HFFc6 (cell line): ENCODE measurements at regions not wholly inside any gene's neighbourhood (a gene's known extent, or its start where the extent isn't known, plus 50 kb on each side); places are given as distances from the start of the nearest gene placed in this dataset.
"Not testable (repeated sequence)": the region's sequence is repeated elsewhere in the genome, so short reads cannot be mapped to it uniquely, and the experiment has no call there.

Experiments
- DNase-seq: peaks from one replicate; pipeline ENCODE4 v3.0.0-alpha.2; 2018
- H3K27ac Mint-ChIP-seq: 2 replicates; pipeline ENCODE4 v1.8.0; 2020; ENCODE audit warnings: mild to moderate bottlenecking, mixed read lengths
- H3K27me3 Mint-ChIP-seq: 2 replicates; pipeline ENCODE4 v1.8.0; 2021; ENCODE audit warnings: mild to moderate bottlenecking, moderate library complexity, mixed read lengths; ENCODE audit not compliant: insufficient read depth
- H3K36me3 Mint-ChIP-seq: 2 replicates; pipeline ENCODE4 v1.8.0; 2021; ENCODE audit warnings: low read depth, mixed read lengths
- H3K4me1 Mint-ChIP-seq: 2 replicates; pipeline ENCODE4 v1.8.0; 2020; ENCODE audit warnings: low read depth, mixed read lengths
- H3K4me3 Mint-ChIP-seq: 2 replicates; pipeline ENCODE4 v1.8.0; 2020; ENCODE audit warnings: mild to moderate bottlenecking, moderate library complexity, mixed read lengths
- H3K9me3 Mint-ChIP-seq: 2 replicates; pipeline ENCODE4 v1.8.0; 2020; ENCODE audit warnings: mild to moderate bottlenecking, mixed read lengths
- TF ChIP-seq, protein P1 (sequence below): fragments of 200-600 bp; sonication (generic); IDR thresholded peaks from 2 replicates; pipeline ENCODE4 v1.5.0; 2021; ENCODE audit warnings: antibody characterized with exemption, mild to moderate bottlenecking

DNA sequence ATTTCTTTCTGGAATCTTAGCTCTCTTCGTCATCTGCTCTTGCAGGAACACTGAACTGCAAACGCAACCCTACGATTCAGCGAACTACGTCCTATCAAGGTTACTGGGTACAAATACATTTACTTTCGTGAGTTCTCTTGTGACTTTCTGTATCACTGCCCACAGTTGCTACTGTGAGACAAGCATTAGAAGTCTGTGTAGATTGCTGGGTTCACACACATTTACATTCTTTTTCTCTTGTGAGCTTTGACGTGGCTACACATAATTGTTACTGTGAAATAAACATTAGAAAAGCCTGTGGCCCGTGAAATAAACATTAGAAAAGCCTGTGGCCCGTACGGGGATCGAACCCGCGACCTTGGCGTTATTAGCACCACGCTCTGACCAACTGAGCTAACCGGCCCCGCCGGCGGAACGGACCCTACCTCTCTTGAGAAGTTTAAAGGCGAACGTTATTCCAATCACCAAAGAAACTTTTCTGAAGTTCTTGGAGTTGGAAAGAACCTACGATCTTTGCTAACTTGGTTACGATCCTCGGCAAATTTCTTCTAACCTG is 61.2 kb upstream of the ZNF322 start:
- H3K4me1 Mint-ChIP-seq, H3K27ac Mint-ChIP-seq, H3K27me3 Mint-ChIP-seq, DNase-seq, H3K36me3 Mint-ChIP-seq, H3K9me3 Mint-ChIP-seq, H3K4me3 Mint-ChIP-seq: not testable (repeated sequence)

- H3K4me3 Mint-ChIP-seq, H3K27ac Mint-ChIP-seq: not testable (repeated sequence)
Observed at GRCh38 chr6:26730019-26730766, 70.6 kb upstream of the ZNF322 start.

GRCh38 chr6:26734776-26735472 is 75.4 kb upstream of the ZNF322 start:
- H3K4me3 Mint-ChIP-seq, H3K27me3 Mint-ChIP-seq, H3K4me1 Mint-ChIP-seq, DNase-seq, H3K36me3 Mint-ChIP-seq, H3K9me3 Mint-ChIP-seq, H3K27ac Mint-ChIP-seq: not testable (repeated sequence)

More at GRCh38 chr6:26730019-26730766, 70.6 kb upstream of the ZNF322 start:
- not testable (repeated sequence) for H3K36me3 Mint-ChIP-seq, H3K27me3 Mint-ChIP-seq, H3K4me1 Mint-ChIP-seq, DNase-seq, H3K9me3 Mint-ChIP-seq

- H3K9me3 Mint-ChIP-seq, result no peaks in the 10 kb centered on the region; the same call in 1 of the 2 replicates
- peaks cover 9% of the 10 kb centered on the region for H3K4me1 Mint-ChIP-seq
- H3K27me3 Mint-ChIP-seq, result peaks cover 9% of the 10 kb centered on the region
- TF ChIP-seq, protein P1, sequence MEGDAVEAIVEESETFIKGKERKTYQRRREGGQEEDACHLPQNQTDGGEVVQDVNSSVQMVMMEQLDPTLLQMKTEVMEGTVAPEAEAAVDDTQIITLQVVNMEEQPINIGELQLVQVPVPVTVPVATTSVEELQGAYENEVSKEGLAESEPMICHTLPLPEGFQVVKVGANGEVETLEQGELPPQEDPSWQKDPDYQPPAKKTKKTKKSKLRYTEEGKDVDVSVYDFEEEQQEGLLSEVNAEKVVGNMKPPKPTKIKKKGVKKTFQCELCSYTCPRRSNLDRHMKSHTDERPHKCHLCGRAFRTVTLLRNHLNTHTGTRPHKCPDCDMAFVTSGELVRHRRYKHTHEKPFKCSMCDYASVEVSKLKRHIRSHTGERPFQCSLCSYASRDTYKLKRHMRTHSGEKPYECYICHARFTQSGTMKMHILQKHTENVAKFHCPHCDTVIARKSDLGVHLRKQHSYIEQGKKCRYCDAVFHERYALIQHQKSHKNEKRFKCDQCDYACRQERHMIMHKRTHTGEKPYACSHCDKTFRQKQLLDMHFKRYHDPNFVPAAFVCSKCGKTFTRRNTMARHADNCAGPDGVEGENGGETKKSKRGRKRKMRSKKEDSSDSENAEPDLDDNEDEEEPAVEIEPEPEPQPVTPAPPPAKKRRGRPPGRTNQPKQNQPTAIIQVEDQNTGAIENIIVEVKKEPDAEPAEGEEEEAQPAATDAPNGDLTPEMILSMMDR, result no peak
- H3K4me3 Mint-ChIP-seq, result no peak overlapping the region
- no peaks in the 10 kb centered on the region for H3K36me3 Mint-ChIP-seq
- no peak overlapping the region for H3K27ac Mint-ChIP-seq
- DNase-seq, result no peak
Observed at GRCh38 chr6:26739811-26740210, 80.3 kb upstream of the ZNF322 start.

GRCh38 chr6:26743157-26743821 is 83.7 kb upstream of the ZNF322 start:
- Mint-ChIP-seq H3K36me3 (peaks cover 5% of the 10 kb centered on the region; the same call in 1 of the 2 replicates), H3K27ac (no peak overlapping the region), H3K4me3 (peak overlapping the region; percentile 80), H3K4me1 (peaks cover 14% of the 10 kb centered on the region), H3K27me3 (peaks cover 21% of the 10 kb centered on the region), H3K9me3 (peaks cover 5% of the 10 kb centered on the region; the same call in 1 of the 2 replicates)
- TF ChIP-seq, protein P1, result no peak
- peak; percentile 89 for DNase-seq

- Mint-ChIP-seq H3K27me3 (peaks cover 25% of the 10 kb centered on the region), H3K9me3 (peaks cover 5% of the 10 kb centered on the region; the same call in 1 of the 2 replicates), H3K36me3 (peaks cover 5% of the 10 kb centered on the region; the same call in 1 of the 2 replicates), H3K4me1 (peaks cover 14% of the 10 kb centered on the region), H3K27ac (no peak overlapping the region), H3K4me3 (peak overlapping the region; percentile 80)
- TF ChIP-seq, protein P1, result no peak
- DNase-seq, result no peak
Observed at GRCh38 chr6:26743941-26744699, 84.6 kb upstream of the ZNF322 start.

GRCh38 chr6:26744837-26745282 is 85.3 kb upstream of the ZNF322 start:
- H3K9me3 Mint-ChIP-seq, H3K36me3 Mint-ChIP-seq, H3K27ac Mint-ChIP-seq, DNase-seq: not testable (repeated sequence)
- H3K27me3 Mint-ChIP-seq, result peaks cover 26% of the 10 kb centered on the region
- H3K4me3 Mint-ChIP-seq, result peak overlapping the region; percentile 80; the same call in 1 of the 2 replicates
- H3K4me1 Mint-ChIP-seq, result peaks cover 14% of the 10 kb centered on the region

DNA sequence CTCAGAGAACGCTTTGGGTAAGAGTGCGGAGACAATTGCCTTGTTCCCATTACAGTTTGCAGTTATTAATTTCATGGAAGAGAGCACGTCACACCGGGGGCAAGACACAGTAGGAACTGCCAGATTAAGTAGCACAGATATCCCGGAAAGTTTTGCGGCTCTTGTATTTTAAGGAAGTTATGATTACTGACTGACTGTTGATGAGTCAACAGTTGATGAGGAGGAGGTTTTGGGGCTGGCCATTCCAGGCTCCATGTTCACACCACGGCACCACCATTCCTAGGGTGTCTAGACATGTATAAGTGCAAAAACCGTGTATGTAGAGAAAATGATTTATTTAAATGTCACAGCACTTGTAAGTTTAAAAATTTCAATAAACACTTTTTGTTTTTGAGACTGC is 86.4 kb upstream of the ZNF322 start:
- not testable (repeated sequence) for H3K36me3 Mint-ChIP-seq, H3K9me3 Mint-ChIP-seq, DNase-seq, H3K4me3 Mint-ChIP-seq, H3K27ac Mint-ChIP-seq
- peaks cover 26% of the 10 kb centered on the region for H3K27me3 Mint-ChIP-seq
- peaks cover 14% of the 10 kb centered on the region for H3K4me1 Mint-ChIP-seq

GRCh38 chr6:26749126-26749758 is 89.7 kb upstream of the ZNF322 start:
- H3K27me3 Mint-ChIP-seq, result peaks cover 24% of the 10 kb centered on the region

More at GRCh38 chr6:26749126-26749758, 89.7 kb upstream of the ZNF322 start:
- not testable (repeated sequence) for H3K4me1 Mint-ChIP-seq, H3K36me3 Mint-ChIP-seq, H3K27ac Mint-ChIP-seq, H3K9me3 Mint-ChIP-seq
- peak overlapping the region; percentile 36; the same call in 1 of the 2 replicates for H3K4me3 Mint-ChIP-seq
- DNase-seq, result peak; percentile 1
